ENCODE measurements at regions not wholly inside any gene's neighbourhood (a gene's known extent, or its start where the extent isn't known, plus 50 kb on each side); places are given as distances from the start of the nearest gene placed in this dataset.

- Histone ChIP-seq H3K27me3 (ENCODE audit: low read length) (no peaks in the 10 kb centered on the region), H3K27ac (ENCODE audit: low read length) (no peak overlapping the region), H3K36me3 (ENCODE audit: insufficient read depth, low read length) (no peaks in the 10 kb centered on the region), H3K9me3 (ENCODE audit: low read length) (no peaks in the 10 kb centered on the region), H2AFZ (ENCODE audit: low read length) (no peak overlapping the region), H3K4me1 (ENCODE audit: low read length) (no peaks in the 10 kb centered on the region), H3K9ac (ENCODE audit: low read length) (no peak overlapping the region), H3K4me2 (ENCODE audit: low read depth, low read length, poor library complexity, severe bottlenecking) (no peak overlapping the region), H3K9me2 (replicated peaks; ENCODE audit: insufficient read depth, low read length) (no peaks in the 10 kb centered on the region), H3K4me3 (ENCODE audit: low read length) (no peak overlapping the region), H3K79me2 (ENCODE audit: low read length) (no peaks in the 10 kb centered on the region), H4K20me1 (ENCODE audit: insufficient read depth, low read depth, low read length) (no peaks in the 10 kb centered on the region)
- DNase-seq, result no peak
Observed at GRCh38 chr6:33869121-33869520, 65.3 kb upstream of the MLN start.

DNA sequence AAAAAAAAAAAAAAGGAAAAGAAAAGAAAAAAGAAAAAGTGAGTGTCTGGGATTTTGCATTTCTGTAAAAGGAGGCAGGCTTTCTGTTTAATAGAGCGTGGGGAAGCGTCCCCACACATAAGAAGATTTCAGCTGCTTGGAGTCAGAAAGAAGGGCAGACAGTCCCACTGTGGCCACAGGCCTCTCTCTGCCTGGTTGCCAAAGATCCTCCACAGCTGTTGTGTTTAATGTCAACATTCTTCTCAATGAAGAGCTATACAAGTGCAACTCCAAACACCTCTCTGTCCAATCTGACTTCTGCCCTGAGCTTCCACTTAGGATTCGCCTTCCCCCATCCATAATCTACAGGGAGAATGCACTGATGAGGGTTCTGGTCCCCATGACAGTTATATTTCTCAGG lies 64.3 kb upstream of the MLN start:
- H3K9me3 ChIP-seq (ENCODE audit: low read length), result no peaks in the 10 kb centered on the region
- H3K4me3 ChIP-seq (ENCODE audit: low read length), result no peak overlapping the region
- DNase-seq, result no peak
- H2AFZ ChIP-seq (ENCODE audit: low read length), result no peak overlapping the region
- no peak overlapping the region for H3K4me2 ChIP-seq (ENCODE audit: low read depth, low read length, poor library complexity, severe bottlenecking)
- H3K9me2 ChIP-seq (replicated peaks; ENCODE audit: insufficient read depth, low read length), result no peaks in the 10 kb centered on the region
- no peaks in the 10 kb centered on the region for H3K79me2 ChIP-seq (ENCODE audit: low read length)
- no peaks in the 10 kb centered on the region for H3K36me3 ChIP-seq (ENCODE audit: insufficient read depth, low read length)
- H3K9ac ChIP-seq (ENCODE audit: low read length), result no peak overlapping the region
- H3K27me3 ChIP-seq (ENCODE audit: low read length), result no peaks in the 10 kb centered on the region
- H3K27ac ChIP-seq (ENCODE audit: low read length), result no peak overlapping the region
- no peaks in the 10 kb centered on the region for H3K4me1 ChIP-seq (ENCODE audit: low read length)
- no peaks in the 10 kb centered on the region for H4K20me1 ChIP-seq (ENCODE audit: insufficient read depth, low read depth, low read length)

DNA sequence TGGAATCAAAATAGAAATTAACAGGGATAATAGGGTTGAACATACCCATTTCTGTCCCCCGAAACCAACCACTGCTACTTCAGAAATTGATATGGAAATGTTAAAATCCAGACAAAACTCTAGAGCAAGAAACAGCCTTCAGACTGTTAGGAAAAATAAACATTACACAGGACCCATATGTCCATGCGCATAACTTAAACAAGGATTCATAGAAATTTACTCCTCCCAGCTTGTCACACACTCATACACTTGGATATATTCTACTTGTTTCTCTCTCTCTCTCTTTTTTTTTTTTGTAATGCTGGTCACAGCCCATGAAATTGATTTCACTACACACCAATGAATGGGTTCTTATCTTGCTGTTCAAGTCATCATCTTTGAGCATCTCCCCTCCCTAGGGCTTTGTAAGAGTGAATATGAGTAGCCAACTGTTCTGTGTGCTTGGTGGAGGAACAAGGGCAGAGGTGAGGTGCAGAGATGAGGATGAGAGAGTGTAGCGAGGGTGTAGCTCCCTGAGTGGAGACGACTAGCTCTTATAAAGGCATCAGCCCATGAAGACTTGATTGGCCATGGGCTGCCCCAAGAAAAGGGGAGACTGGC lies 61.8 kb upstream of the MLN start:
- Histone ChIP-seq H3K27ac (ENCODE audit: low read length) (no peak overlapping the region), H3K79me2 (ENCODE audit: low read length) (no peaks in the 10 kb centered on the region), H4K20me1 (ENCODE audit: insufficient read depth, low read depth, low read length) (no peaks in the 10 kb centered on the region), H2AFZ (ENCODE audit: low read length) (no peak overlapping the region), H3K36me3 (ENCODE audit: insufficient read depth, low read length) (no peaks in the 10 kb centered on the region), H3K9me2 (replicated peaks; ENCODE audit: insufficient read depth, low read length) (no peaks in the 10 kb centered on the region), H3K9ac (ENCODE audit: low read length) (no peak overlapping the region), H3K4me3 (ENCODE audit: low read length) (no peak overlapping the region), H3K9me3 (ENCODE audit: low read length) (no peaks in the 10 kb centered on the region), H3K27me3 (ENCODE audit: low read length) (no peaks in the 10 kb centered on the region), H3K4me1 (ENCODE audit: low read length) (no peaks in the 10 kb centered on the region), H3K4me2 (ENCODE audit: low read depth, low read length, poor library complexity, severe bottlenecking) (no peak overlapping the region)
- DNase-seq, result no peak

- Histone ChIP-seq H3K4me3 (ENCODE audit: low read length) (no peak overlapping the region), H3K9me2 (replicated peaks; ENCODE audit: insufficient read depth, low read length) (no peaks in the 10 kb centered on the region), H3K9ac (ENCODE audit: low read length) (no peak overlapping the region), H3K4me1 (ENCODE audit: low read length) (no peaks in the 10 kb centered on the region), H3K79me2 (ENCODE audit: low read length) (no peaks in the 10 kb centered on the region), H3K27me3 (ENCODE audit: low read length) (no peaks in the 10 kb centered on the region), H3K27ac (ENCODE audit: low read length) (no peak overlapping the region), H2AFZ (ENCODE audit: low read length) (no peak overlapping the region), H4K20me1 (ENCODE audit: insufficient read depth, low read depth, low read length) (no peaks in the 10 kb centered on the region), H3K36me3 (ENCODE audit: insufficient read depth, low read length) (no peaks in the 10 kb centered on the region), H3K4me2 (ENCODE audit: low read depth, low read length, poor library complexity, severe bottlenecking) (no peak overlapping the region), H3K9me3 (ENCODE audit: low read length) (no peaks in the 10 kb centered on the region)
- DNase-seq, result no peak
Observed at GRCh38 chr6:33863723-33864440, 60.1 kb upstream of the MLN start.

DNA sequence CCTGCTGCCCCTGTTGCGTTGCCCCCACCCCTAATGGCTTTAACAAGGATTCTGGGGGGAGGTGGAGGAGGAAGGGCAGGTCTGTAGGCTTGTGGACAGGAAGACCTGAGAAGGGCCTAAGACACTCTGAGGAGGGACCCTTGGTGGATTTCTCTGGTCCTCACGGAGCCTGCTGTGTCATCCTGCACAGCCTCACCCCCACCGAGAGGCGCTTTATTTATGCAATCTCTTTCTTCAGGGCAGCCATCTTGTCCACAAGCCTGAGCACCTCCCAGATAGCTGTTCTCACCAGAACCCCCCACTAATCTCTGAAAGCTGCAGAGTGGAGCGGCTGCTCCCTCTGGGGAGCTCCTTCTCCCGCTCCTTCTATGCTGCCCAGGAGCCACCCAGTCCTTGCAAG lies 59.3 kb upstream of the MLN start:
- DNase-seq, result no peak
- H3K27ac ChIP-seq (ENCODE audit: low read length), result no peak overlapping the region
- H3K27me3 ChIP-seq (ENCODE audit: low read length), result no peaks in the 10 kb centered on the region
- no peak overlapping the region for H2AFZ ChIP-seq (ENCODE audit: low read length)
- no peaks in the 10 kb centered on the region for H3K79me2 ChIP-seq (ENCODE audit: low read length)
- no peak overlapping the region for H3K4me3 ChIP-seq (ENCODE audit: low read length)
- H3K4me1 ChIP-seq (ENCODE audit: low read length), result no peaks in the 10 kb centered on the region
- H3K4me2 ChIP-seq (ENCODE audit: low read depth, low read length, poor library complexity, severe bottlenecking), result no peak overlapping the region
- H3K9me2 ChIP-seq (replicated peaks; ENCODE audit: insufficient read depth, low read length), result no peaks in the 10 kb centered on the region
- H3K36me3 ChIP-seq (ENCODE audit: insufficient read depth, low read length), result no peaks in the 10 kb centered on the region
- H3K9ac ChIP-seq (ENCODE audit: low read length), result no peak overlapping the region
- no peaks in the 10 kb centered on the region for H4K20me1 ChIP-seq (ENCODE audit: insufficient read depth, low read depth, low read length)
- H3K9me3 ChIP-seq (ENCODE audit: low read length), result no peaks in the 10 kb centered on the region

DNA sequence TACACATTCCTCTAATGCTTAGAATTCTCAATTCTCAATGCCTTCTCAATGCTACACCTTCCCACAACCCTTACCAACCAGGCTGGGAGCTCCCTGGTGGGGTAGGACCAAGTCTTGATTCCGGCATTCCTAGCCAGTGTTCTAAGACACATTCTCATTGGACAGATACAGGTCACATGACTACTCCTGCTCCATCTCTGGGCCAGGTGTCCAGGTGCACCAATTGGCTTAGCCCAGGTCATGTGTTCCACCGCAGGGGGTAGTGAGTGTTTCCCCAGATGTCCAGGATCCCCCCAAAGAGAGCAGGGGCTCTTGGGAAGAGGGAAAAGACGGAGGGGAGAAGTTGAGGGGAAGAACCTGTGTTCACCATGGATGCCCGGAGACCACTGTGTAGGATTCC lies 58.7 kb upstream of the MLN start:
- Histone ChIP-seq H3K4me1 (ENCODE audit: low read length) (no peaks in the 10 kb centered on the region), H3K9ac (ENCODE audit: low read length) (no peak overlapping the region), H3K9me3 (ENCODE audit: low read length) (no peaks in the 10 kb centered on the region), H3K4me2 (ENCODE audit: low read depth, low read length, poor library complexity, severe bottlenecking) (no peak overlapping the region), H2AFZ (ENCODE audit: low read length) (no peak overlapping the region), H3K27ac (ENCODE audit: low read length) (no peak overlapping the region), H3K79me2 (ENCODE audit: low read length) (no peaks in the 10 kb centered on the region), H3K9me2 (replicated peaks; ENCODE audit: insufficient read depth, low read length) (no peaks in the 10 kb centered on the region), H3K27me3 (ENCODE audit: low read length) (no peaks in the 10 kb centered on the region), H4K20me1 (ENCODE audit: insufficient read depth, low read depth, low read length) (no peaks in the 10 kb centered on the region), H3K4me3 (ENCODE audit: low read length) (no peak overlapping the region), H3K36me3 (ENCODE audit: insufficient read depth, low read length) (no peaks in the 10 kb centered on the region)
- DNase-seq, result no peak

- no peak overlapping the region for H3K4me2 ChIP-seq (ENCODE audit: low read depth, low read length, poor library complexity, severe bottlenecking)
- no peaks in the 10 kb centered on the region for H3K36me3 ChIP-seq (ENCODE audit: insufficient read depth, low read length)
- no peak overlapping the region for H3K27ac ChIP-seq (ENCODE audit: low read length)
- H3K9me2 ChIP-seq (replicated peaks; ENCODE audit: insufficient read depth, low read length), result no peaks in the 10 kb centered on the region
- H2AFZ ChIP-seq (ENCODE audit: low read length), result no peak overlapping the region
- H3K9me3 ChIP-seq (ENCODE audit: low read length), result no peaks in the 10 kb centered on the region
- no peaks in the 10 kb centered on the region for H3K27me3 ChIP-seq (ENCODE audit: low read length)
- H3K79me2 ChIP-seq (ENCODE audit: low read length), result no peaks in the 10 kb centered on the region
- H3K4me3 ChIP-seq (ENCODE audit: low read length), result no peak overlapping the region
- H4K20me1 ChIP-seq (ENCODE audit: insufficient read depth, low read depth, low read length), result no peaks in the 10 kb centered on the region
- DNase-seq, result no peak
- H3K9ac ChIP-seq (ENCODE audit: low read length), result no peak overlapping the region
- no peaks in the 10 kb centered on the region for H3K4me1 ChIP-seq (ENCODE audit: low read length)
Observed at GRCh38 chr6:33861722-33862121, 57.9 kb upstream of the MLN start.

DNA sequence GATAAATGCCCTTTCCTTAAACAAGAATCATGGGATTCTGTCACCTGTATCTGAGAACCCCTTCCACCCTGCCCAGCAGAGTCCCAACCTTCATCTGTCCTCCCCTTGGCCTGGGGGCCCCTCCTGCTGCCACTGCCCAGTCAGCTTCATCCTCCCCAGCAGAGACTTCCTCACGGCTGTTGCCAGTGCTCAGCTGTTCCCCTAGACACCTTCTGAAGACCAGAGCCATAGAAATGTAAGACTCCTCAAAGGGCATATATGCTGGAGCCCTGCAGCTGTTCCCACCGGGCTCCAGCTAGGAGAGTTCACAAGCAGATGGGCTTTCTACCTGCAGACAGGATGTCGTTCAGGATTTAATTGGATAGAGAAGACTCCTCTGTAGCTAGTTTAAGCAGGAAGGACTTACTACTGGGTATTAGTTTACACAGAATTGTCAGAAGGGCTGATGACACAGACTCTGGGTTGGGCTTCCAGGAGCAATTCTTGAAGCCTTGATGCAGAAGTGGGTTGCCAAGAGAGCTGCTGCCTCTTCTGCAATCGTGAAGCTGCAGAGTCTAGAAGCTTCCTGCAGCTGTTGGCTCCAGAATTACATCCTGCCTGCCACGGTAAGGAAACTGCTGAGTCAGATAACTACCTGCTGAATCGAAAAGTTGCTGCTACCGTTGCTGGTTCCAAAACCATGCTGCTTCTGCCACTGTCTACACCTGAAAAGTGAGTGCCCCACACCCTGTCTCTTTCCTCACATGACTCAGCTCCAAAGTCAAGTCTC lies 57.1 kb upstream of the MLN start:
- no peak for DNase-seq

More for the DNA sequence above, 57.1 kb upstream of the MLN start:
- Histone ChIP-seq H3K9me2 (replicated peaks; ENCODE audit: insufficient read depth, low read length) (no peaks in the 10 kb centered on the region), H3K79me2 (ENCODE audit: low read length) (no peaks in the 10 kb centered on the region), H3K9me3 (ENCODE audit: low read length) (no peaks in the 10 kb centered on the region), H3K4me2 (ENCODE audit: low read depth, low read length, poor library complexity, severe bottlenecking) (no peak overlapping the region), H3K9ac (ENCODE audit: low read length) (no peak overlapping the region), H3K4me1 (ENCODE audit: low read length) (no peaks in the 10 kb centered on the region), H3K36me3 (ENCODE audit: insufficient read depth, low read length) (no peaks in the 10 kb centered on the region), H2AFZ (ENCODE audit: low read length) (no peak overlapping the region), H3K4me3 (ENCODE audit: low read length) (no peak overlapping the region), H4K20me1 (ENCODE audit: insufficient read depth, low read depth, low read length) (no peaks in the 10 kb centered on the region), H3K27me3 (ENCODE audit: low read length) (no peaks in the 10 kb centered on the region), H3K27ac (ENCODE audit: low read length) (no peak overlapping the region)
